Subcutaneous abdominal adipose tissue (tissue), 5 donors: ENCODE measurements at regions not wholly inside any gene's neighbourhood (a gene's known extent, or its start where the extent isn't known, plus 50 kb on each side); places are given as distances from the start of the nearest gene placed in this dataset.

Experiments used
- H3K27ac ChIP-seq: one replicate; pipeline ENCODE4 v1.7.0; 2013; ENCODE audit warnings: low read depth, mild to moderate bottlenecking, inconsistent platforms, low read length, moderate library complexity
- H3K27me3 ChIP-seq, 5 donors: one replicate each; pipeline ENCODE4 v1.7.0; 2013; ENCODE audit warnings: low read length in 5 of 5, inconsistent platforms in 1 of 5; ENCODE audit not compliant: control insufficient read depth in 5 of 5, insufficient read depth in 4 of 5
- H3K36me3 ChIP-seq, 5 donors: one replicate each; pipeline ENCODE4 v1.7.0; 2013; ENCODE audit warnings: low read length in 5 of 5; ENCODE audit not compliant: control insufficient read depth in 5 of 5, insufficient read depth in 5 of 5
- H3K4me1 ChIP-seq, 5 donors: one replicate each; pipeline ENCODE4 v1.7.0; 2013; ENCODE audit warnings: low read length in 5 of 5, mild to moderate bottlenecking in 3 of 5, moderate library complexity in 1 of 5; ENCODE audit not compliant: control insufficient read depth in 5 of 5, insufficient read depth in 5 of 5
- H3K4me3 ChIP-seq, 5 donors: one replicate each; pipeline ENCODE4 v1.7.0; 2013; ENCODE audit warnings: low read length in 5 of 5, low read depth in 1 of 5
- H3K9ac ChIP-seq, 5 donors: one replicate each; pipeline ENCODE4 v1.7.0; 2013; ENCODE audit warnings: low read length in 5 of 5, mild to moderate bottlenecking in 4 of 5, moderate library complexity in 3 of 5
- H3K9me3 ChIP-seq, 5 donors: one replicate each; pipeline ENCODE4 v1.7.0; 2013; ENCODE audit warnings: low read length in 5 of 5; ENCODE audit not compliant: control insufficient read depth in 5 of 5
- donor health status: healthy.
- donor health status: healthy.
- donor health status: healthy.
- donor health status: healthy.
- donor health status: healthy.

GRCh38 chr9:106613250-106613737 lies 249.7 kb upstream of the ZNF462 start:
- H3K9me3 ChIP-seq, result no peaks in the 10 kb centered on the region
- H3K9ac ChIP-seq, result no peak overlapping the region
- peaks cover 0 to 4% (median 0%) of the 10 kb centered on the region in 5 donors for H3K27me3 ChIP-seq
- no peak overlapping the region for H3K27ac ChIP-seq
- peaks cover 0 to 1% (median 0%) of the 10 kb centered on the region in 5 donors for H3K4me1 ChIP-seq
- H3K36me3 ChIP-seq, result no peaks in the 10 kb centered on the region
- H3K4me3 ChIP-seq, result no peak overlapping the region

- Histone ChIP-seq H3K27me3 (peaks cover 0 to 4% (median 0%) of the 10 kb centered on the region in 5 donors), H3K27ac (no peak overlapping the region), H3K9me3 (no peaks in the 10 kb centered on the region), H3K9ac (peak overlapping the region in 1 of 5 donors; percentile 4), H3K4me3 (no peak overlapping the region), H3K36me3 (no peaks in the 10 kb centered on the region), H3K4me1 (peaks cover 0 to 1% (median 0%) of the 10 kb centered on the region in 5 donors)
Measured at GRCh38 chr9:106615118-106615889, 247.7 kb upstream of the ZNF462 start.

GRCh38 chr9:106616026-106616425 lies 246.9 kb upstream of the ZNF462 start:
- Histone ChIP-seq H3K9ac (no peak overlapping the region), H3K4me3 (no peak overlapping the region), H3K27ac (no peak overlapping the region)

GRCh38 chr9:106616851-106617345 lies 246.1 kb upstream of the ZNF462 start:
- Histone ChIP-seq H3K27ac (no peak overlapping the region), H3K4me3 (no peak overlapping the region), H3K36me3 (no peaks in the 10 kb centered on the region), H3K9me3 (no peaks in the 10 kb centered on the region), H3K9ac (no peak overlapping the region), H3K4me1 (peaks cover 0 to 1% (median 0%) of the 10 kb centered on the region in 5 donors), H3K27me3 (peaks cover 0 to 4% (median 0%) of the 10 kb centered on the region in 5 donors)

More at GRCh38 chr9:106616026-106616425, 246.9 kb upstream of the ZNF462 start:
- Histone ChIP-seq H3K9me3 (no peaks in the 10 kb centered on the region), H3K4me1 (peaks cover 0 to 1% (median 0%) of the 10 kb centered on the region in 5 donors), H3K27me3 (peaks cover 0 to 4% (median 0%) of the 10 kb centered on the region in 5 donors), H3K36me3 (no peaks in the 10 kb centered on the region)

- no peak overlapping the region for H3K27ac ChIP-seq
- H3K27me3 ChIP-seq, result peaks cover 0 to 4% (median 0%) of the 10 kb centered on the region in 5 donors
- H3K4me1 ChIP-seq, result no peaks in the 10 kb centered on the region
- no peak overlapping the region for H3K4me3 ChIP-seq
- H3K36me3 ChIP-seq, result no peaks in the 10 kb centered on the region
- no peaks in the 10 kb centered on the region for H3K9me3 ChIP-seq
- no peak overlapping the region for H3K9ac ChIP-seq
Measured at GRCh38 chr9:106619211-106619610, 243.8 kb upstream of the ZNF462 start.

- H3K27ac ChIP-seq, result no peak overlapping the region
- no peaks in the 10 kb centered on the region for H3K9me3 ChIP-seq
- H3K36me3 ChIP-seq, result no peaks in the 10 kb centered on the region
- peaks cover 0 to 1% (median 0%) of the 10 kb centered on the region in 5 donors for H3K4me1 ChIP-seq
- peaks cover 0 to 2% (median 0%) of the 10 kb centered on the region in 5 donors for H3K27me3 ChIP-seq
- no peak overlapping the region for H3K4me3 ChIP-seq
- no peak overlapping the region for H3K9ac ChIP-seq
Measured at GRCh38 chr9:106620081-106620480, 242.9 kb upstream of the ZNF462 start.

- Histone ChIP-seq H3K9ac (no peak overlapping the region), H3K4me1 (peaks cover 0 to 2% (median 0%) of the 10 kb centered on the region in 5 donors), H3K27ac (no peak overlapping the region), H3K9me3 (no peaks in the 10 kb centered on the region), H3K4me3 (no peak overlapping the region), H3K36me3 (no peaks in the 10 kb centered on the region), H3K27me3 (no peaks in the 10 kb centered on the region)
Measured at GRCh38 chr9:106620866-106621265, 242.1 kb upstream of the ZNF462 start.

GRCh38 chr9:106621313-106622163 lies 241.4 kb upstream of the ZNF462 start:
- H3K9me3 ChIP-seq, result no peaks in the 10 kb centered on the region
- H3K4me1 ChIP-seq, result peaks cover 0 to 2% (median 0%) of the 10 kb centered on the region in 5 donors
- H3K27me3 ChIP-seq, result no peaks in the 10 kb centered on the region
- no peak overlapping the region for H3K9ac ChIP-seq
- no peak overlapping the region for H3K4me3 ChIP-seq
- H3K36me3 ChIP-seq, result no peaks in the 10 kb centered on the region
- no peak overlapping the region for H3K27ac ChIP-seq

- Histone ChIP-seq H3K27me3 (no peaks in the 10 kb centered on the region), H3K27ac (no peak overlapping the region), H3K4me3 (no peak overlapping the region), H3K9me3 (no peaks in the 10 kb centered on the region), H3K9ac (no peak overlapping the region), H3K36me3 (no peaks in the 10 kb centered on the region), H3K4me1 (peaks cover 0 to 2% (median 0%) of the 10 kb centered on the region in 5 donors)
Measured at GRCh38 chr9:106622164-106622487, 240.8 kb upstream of the ZNF462 start.

- H3K27me3 ChIP-seq, result no peaks in the 10 kb centered on the region
Measured at GRCh38 chr9:106623558-106623957, 239.4 kb upstream of the ZNF462 start.

More at GRCh38 chr9:106623558-106623957, 239.4 kb upstream of the ZNF462 start:
- Histone ChIP-seq H3K4me3 (no peak overlapping the region), H3K9ac (no peak overlapping the region), H3K27ac (no peak overlapping the region), H3K9me3 (no peaks in the 10 kb centered on the region), H3K36me3 (no peaks in the 10 kb centered on the region), H3K4me1 (peaks cover 0 to 2% (median 0%) of the 10 kb centered on the region in 5 donors)
